GM19397 (cell line): ENCODE measurements at regions not wholly inside any gene's neighbourhood (a gene's known extent, or its start where the extent isn't known, plus 50 kb on each side); places are given as distances from the start of the nearest gene placed in this dataset.
"Not testable (repeated sequence)": the region's sequence is repeated elsewhere in the genome, so short reads cannot be mapped to it uniquely, and the experiment has no call there.

Experiments used
- ATAC-seq: cut with Tn5 transposase; IDR thresholded peaks from one replicate; pipeline ENCODE4 v1.9.1; 2021; ENCODE audit warnings: mild to moderate bottlenecking, moderate library complexity; ENCODE audit not compliant: unreplicated experiment

DNA sequence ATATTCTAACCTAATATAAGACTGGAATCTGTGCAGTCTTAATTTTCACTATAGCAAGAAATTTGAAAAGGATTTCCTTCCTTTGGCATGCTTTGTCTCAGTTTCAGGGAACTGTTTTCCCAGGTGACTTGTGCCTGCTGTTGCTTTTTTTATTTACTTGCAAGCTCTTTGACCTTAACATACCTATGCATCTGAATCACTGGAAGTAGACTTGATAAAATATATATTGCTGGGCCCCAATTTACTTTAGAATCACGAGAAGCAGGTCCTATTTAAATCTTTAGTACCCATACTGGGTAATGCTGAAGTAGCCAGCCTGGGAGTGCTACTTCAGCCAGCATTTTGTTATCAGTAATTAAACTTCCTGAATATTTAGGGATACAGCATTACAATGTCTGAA is 257.9 kb upstream of the ALCAM start:
- no peak for ATAC-seq

DNA sequence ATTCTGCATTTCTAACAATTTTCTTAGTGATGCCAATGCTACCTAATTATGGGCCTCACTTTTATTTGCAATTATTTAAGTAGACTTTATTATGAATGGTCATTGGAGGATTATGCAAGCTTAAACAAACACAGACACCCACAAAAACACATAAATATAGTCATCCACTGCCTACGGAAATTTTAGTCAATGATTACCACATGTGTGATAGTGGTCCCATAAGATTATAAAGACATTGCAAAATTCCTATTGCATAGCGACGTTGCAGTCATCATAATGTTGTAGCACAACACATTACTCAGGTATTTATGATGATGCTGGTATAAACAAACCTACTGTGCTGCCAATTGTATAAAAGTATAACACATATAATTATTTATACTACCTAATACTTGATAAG is 247.8 kb upstream of the ALCAM start:
- ATAC-seq, result no peak

DNA sequence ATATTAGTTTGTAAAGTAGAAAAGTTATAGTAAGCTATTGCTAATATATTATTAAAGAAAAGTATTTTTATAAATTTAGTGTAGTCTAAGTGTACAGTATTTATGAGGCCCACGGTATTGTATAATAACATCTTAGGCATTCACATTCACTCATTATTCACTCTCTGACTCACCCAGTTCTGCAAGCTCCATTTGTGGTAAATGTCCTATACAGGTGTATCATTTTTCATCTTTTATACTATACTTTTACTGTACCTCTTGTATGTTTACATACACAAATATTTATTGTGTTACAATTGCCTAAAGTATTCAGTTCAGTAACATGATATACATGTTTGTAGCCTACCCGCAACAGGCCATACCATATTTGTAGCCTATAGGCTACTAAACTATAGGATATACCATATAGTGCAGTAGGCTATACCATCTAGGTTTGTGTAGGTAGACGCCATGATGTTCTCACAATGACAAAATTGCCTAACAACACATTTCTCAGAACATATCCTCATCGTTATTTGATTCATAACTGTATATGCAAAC is 246.8 kb upstream of the ALCAM start:
- no peak for ATAC-seq

DNA sequence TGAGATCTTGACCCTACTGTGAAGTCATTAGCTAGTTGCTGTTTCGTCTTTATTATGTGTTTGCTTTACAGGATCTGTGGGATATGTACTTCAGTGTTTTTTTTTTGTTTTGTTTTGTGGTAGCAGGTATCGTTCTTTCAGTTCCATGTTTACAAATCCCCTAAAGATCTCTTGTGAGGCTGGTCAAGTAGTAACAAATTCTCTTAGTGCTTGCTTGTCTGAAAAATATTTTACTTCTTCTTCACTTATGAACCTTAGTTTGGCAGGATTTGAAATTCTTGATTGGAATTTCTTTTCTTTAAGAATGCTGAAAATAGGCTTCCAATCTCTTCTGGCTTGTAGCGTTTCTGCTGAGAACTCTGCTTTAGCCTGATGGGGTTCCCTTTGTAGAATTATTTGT is 235.8 kb upstream of the ALCAM start:
- ATAC-seq, result no peak

DNA sequence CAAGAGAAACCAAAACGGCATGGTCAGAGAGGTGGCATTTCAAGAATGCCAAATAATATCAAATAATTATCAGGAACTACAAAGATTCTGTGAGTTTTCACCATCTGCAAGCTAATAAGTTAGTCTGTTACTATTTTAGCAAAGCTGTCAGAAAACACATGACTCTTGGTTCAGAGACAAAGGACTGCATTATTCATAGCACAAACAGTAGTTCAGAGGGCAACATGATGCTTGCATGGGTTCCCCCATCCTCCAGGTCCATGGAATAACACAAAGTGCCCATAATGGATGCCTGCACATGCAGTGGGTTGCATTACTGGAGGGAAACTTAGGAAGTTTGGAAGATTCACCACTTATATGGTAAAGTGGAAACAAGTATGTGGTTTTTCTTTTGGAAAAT is 228.8 kb upstream of the ALCAM start:
- no peak for ATAC-seq

DNA sequence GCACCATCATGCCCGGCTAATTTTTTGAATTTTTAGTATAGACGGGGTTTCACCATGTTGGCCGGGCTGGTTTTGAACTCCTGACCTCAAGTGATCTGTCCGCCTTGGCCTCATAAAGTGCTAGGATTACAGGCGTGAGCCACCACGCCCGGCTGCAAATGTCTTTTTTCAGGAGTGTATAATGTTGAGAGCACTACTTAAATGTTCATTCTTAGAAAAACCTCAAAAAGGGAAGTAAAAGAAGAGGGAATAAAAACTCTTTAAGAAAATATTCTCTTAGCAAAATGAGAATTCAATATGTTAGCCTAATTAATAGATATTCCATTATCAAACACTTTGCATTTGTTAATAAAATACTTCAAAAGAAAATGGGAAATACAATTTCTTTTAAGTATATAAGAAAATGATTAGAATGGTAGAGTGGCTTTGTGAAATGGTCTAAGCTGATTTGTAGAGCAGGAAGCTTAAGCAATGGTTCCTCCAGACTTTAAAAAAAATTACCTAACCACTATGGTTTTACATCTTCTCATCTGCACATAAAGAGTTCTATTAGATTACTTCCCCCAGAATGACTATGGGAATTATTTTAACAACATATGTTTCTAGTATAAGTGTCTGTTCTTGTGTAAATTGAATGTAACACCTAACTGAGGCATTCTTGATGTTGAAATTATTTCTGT is 226.7 kb upstream of the ALCAM start:
- ATAC-seq, result no peak

DNA sequence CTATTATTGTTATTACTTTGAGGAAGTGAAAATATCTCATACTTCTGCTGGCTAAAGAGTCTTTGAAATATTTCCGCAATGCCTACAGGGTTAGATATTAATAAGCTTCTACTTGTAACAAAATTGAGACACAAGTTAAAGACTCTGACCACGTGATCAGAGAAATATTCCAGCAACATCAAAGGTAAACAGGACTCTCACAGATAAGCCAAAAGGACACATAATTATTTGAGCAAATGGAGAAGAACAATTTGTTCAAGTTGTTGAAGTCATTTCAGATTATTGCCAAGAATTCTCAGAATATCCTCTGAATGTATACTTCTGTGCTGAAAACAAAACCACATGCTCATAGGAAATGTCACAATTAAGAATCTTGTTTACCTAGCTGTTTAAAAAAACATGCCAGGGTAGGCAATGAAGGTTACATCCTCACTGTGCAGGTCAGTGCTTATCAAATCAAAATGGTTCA is 225.8 kb upstream of the ALCAM start:
- ATAC-seq, result no peak

DNA sequence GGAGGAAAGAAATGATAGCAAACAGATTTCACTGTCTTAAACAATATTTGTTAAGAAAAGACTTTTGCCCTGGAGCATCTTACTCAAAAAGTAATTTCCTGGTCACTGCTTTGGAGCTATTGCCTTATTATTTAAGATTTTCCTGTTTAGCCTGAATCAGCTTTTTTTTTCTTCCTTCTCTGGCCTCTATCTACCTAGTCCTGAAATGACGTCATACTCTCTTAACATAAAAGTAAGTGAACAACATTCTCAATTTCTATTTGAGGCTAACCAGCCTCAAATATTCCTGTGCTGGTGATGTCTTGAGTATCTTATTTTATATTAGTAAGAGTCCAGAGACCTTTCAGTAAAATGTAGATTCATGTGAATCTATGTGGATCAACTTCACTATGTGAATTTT is 221.9 kb upstream of the ALCAM start:
- no peak for ATAC-seq

DNA sequence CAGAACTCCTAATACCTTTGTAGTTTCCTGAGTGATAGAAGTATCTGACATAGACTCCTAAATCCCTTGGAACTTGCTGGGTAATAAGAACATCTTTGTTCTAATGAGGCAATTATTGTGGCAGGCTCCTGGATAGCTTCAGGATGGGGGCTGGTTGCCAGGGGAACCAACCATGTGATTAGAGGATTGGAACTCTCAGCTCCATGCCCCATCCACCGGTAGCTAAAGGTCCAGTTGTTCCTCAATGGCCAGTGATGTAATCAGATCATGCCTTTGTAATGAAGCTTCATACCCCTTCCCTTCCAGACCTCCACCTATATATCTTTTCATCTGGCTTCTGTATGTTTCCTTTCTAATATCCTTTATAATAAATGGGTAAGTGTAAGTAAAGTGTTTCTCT is 221.2 kb upstream of the ALCAM start:
- no peak for ATAC-seq

DNA sequence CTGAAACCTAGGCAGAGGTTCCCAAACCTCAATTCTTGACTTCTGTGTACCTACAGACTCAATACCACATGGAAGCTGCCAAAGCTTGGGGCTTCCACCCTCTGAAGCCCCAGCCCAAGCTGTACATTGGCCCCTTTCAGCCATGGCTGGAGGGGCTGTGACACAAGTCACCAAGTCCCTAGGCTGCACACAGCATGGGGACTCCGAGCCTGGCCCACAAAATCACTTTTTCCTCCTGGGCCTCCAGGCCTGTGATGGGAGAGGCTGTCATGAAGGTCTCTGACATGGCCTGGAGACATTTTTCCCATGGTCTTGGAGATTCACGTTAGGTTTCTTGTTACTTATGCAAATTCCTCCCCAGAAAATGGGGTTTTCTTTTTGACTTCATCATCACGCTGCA is 217.5 kb upstream of the ALCAM start:
- not testable (repeated sequence) for ATAC-seq

DNA sequence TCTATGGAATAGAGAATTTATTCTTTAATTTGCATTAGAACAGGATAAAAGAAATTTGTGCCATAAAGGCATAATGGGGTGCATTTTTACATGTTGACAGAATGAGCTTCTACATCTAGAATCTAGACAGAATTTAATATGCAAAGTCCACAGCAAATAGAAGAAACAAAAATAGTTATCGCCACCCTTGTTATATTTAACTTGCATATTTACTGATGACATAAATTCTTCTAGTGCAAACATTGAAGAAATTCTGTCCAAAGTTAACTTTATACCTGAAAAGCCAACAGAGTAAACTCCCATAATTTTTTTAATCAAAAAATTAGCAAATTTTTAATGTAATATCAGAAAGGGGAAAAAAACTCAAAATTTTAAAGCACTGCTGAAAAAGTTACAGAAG is 213.7 kb upstream of the ALCAM start:
- ATAC-seq, result no peak

DNA sequence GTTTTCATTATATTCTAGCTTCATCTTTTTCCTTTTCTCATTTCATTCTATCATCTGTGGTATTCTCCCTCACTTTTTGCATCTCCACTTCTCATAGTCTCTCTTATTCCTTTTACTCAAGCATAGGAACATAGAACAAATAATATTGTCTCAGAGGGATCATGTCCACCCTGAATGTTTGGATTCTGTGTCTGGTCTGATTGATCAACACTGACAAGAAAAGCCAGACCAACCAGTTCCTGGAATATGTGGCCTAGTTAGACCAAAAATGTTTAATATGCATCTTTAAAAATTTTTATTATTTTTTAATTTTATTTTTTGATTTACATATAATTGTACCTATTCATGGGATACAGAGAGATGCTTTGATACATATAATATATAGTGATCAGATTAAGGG is 212.0 kb upstream of the ALCAM start:
- ATAC-seq, result no peak

DNA sequence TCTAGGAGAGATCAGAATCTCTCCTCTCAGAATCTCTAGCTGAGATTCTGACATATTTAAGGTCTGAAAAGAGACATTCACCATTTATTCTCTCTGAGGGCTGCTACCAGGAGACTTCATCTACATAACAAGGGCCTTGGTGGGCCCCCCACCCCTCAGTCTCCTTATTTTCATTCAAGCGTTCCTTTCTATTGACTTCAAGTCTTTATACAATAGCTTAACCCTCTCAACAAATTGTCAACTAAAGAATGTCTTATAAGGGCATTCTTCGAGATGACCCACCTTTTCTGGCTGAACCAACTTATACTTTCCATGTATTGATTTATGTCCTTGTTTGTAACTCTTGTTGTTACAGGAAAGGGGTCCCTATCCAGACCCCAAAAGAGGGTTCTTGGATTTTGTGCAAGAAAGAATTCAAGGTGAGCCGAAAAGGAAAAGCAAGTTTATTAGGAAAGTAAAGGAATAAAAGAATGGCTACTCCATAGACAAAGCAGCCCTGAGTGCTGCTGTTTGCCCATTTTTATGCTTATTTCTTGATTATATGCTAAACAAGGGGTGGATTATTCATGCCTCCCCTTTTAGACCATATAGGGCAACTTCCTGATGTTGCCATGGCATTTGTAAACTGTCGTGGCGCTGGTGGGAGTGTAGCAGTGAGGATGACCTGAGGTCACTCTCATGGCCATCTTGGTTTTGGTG is 209.5 kb upstream of the ALCAM start:
- no peak for ATAC-seq

DNA sequence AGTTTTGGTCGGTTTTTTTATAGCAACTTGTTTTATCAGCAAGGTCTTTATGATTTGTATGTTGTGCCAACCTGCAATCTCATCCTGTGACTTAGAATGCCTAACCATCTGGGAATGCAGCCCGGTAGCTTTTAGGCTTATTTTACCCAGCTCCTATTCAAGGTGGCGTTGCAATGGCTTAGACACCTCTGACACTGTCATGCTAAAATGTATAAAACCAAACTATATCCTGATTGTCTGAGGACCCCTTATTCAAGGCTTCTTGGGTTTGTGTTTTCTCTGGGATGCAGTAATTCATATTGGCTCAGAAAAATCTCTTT is 209.0 kb upstream of the ALCAM start:
- no peak for ATAC-seq

DNA sequence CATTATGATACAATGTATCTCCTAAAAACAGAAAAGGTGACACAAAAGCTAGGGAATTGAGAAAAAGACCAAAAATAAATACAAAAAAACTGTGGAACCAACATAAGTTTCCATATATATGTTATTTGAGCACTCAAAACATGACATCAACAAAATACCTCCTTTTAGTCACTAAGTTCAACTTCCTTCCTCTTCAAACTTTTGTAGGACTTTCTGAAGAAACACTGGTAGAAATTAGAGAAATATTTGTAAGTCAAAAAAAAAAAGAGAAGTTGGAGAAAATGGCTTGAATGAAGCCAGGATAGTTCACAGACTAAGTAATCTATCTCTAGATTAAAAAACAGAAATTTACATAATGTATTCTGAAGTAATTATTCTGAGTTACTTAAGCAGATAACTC is 208.4 kb upstream of the ALCAM start:
- no peak for ATAC-seq

DNA sequence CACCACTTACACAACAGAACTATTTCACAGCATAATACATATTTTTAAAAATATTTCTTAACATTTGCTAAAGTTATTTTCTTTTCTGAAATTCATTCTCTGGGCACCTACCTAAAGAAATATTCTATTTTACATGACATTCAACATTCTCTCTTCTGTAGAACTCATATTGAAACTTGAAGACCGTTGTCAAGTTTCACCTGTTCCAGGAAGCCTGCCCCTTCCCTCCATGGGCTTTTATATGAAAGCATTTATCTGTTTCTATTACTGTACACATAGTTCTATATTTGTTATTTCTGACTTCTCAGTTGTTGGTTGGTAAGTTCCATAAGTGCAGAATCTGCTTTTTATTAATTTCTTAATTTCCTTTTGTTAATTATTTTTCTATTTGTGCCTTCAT is 204.3 kb upstream of the ALCAM start:
- ATAC-seq, result no peak

DNA sequence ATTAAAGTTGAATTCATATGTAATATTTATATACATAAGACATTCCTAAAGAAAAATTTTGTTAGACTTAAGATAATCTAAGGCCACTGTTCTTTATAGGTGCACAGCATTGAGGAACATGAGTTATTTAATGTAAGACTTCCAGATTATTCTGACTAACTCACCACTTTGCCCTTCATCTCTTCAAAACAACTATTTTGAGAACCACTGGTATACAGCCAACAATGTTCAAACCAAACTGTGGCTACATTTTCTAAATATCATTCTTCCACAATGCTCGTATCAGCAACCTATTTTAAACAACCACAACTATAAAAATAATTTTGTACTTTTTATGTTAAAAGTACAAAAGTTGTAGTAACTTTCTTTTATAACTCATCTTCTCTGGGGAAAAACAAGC is 199.8 kb upstream of the ALCAM start:
- no peak for ATAC-seq

DNA sequence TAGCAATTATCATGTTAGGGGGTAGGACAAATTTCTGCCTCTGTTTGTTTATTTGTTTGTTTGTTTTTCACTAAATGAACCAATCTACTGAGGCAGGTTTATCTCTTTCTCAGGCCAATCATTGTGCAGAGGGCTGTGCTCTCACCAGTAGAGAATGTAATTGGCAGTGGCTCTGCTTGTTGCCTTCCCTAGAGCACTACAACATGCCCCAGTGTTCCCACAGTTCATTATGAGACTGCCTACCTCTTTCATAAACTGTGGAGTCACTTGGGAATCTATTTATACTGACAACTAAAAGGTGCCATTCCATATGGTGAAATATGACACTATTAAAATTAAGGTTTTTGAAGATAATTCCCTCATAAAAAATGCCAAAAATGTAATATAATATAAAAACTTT is 196.3 kb upstream of the ALCAM start:
- ATAC-seq, result no peak

DNA sequence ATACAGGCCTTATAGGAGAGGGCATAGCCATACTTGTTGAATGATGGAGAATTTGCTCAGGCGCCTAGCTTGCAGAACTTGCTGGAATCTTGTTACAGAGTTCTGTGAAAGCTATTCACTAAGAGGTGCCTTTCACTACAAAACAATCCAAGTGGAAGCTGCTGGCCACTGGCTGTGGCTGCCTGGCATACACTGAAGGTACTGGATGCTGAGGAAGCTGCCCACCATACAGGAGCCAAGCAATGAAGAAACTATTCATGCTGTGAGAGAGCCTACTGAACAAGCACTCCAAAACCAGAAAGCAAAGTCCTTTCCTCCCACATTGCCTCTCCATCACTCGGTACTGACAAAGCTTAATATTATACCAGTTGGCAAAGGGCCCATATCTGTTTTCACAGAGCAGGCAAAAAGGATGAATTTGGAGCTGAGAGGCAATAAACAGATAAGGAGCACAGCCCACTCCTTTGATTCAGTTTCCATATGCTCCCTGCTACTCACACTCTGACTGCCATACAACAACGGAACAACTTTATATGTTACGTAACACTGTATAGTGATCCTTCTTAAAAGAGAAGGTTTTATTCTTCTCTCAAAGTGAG is 192.6 kb upstream of the ALCAM start:
- no peak for ATAC-seq

DNA sequence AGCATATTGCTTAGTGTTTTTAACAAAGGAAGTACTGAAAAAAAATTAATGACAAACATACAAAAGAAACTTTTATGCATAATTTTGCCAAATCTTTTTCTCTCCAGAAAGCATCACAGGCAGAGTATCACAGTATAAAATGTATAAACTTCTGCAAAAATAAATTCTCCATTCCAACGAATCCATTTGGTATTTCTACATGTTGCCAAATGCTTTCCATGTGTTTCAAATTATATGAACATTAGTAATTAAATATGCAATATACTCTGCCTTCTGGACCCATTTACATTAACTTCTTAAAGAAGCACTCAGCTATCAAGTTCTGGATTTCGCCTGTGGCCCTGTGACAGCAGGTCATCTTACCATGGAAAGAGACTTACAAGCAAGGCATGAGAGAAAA is 189.1 kb upstream of the ALCAM start:
- ATAC-seq, result no peak

DNA sequence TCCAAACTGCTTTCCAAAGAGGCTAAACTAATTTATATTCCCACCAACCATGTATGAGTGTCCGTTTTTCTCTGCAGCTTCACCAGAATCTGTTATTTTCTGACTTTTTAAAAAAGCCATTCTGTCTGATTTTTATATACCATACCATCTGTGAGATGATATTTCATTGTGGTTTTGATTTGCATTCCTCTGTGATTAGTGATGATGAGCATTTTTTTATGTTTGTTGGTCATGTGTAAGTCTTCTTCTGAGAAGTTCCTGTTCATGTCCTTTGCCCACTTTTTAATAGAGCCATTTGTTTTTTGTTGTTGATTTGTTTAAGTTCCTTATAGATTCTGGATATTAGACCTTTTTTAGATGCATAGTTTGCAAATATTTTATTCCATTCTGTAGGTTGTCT is 179.4 kb upstream of the ALCAM start:
- no peak for ATAC-seq

DNA sequence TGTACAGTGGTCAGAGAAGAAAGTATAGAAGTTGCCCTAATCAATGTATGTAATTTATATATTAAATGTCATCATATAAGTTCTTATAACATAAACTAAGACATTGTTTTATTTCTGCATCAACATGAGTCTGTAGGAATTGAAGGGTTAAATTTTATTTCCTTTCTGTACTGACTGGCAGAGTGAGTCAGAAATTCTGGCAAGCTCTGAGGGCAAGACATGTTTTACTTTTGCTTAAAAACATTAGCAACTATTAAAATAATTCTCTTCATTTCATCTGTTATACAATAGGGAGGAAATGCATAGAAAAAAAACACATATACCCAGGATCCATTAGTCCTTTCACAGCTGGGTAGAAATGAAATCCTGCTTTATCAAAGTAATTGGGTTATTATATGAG is 171.4 kb upstream of the ALCAM start:
- no peak for ATAC-seq
